ENCODE measurements at regions not wholly inside any gene's neighbourhood (a gene's known extent, or its start where the extent isn't known, plus 50 kb on each side); places are given as distances from the start of the nearest gene placed in this dataset.

- TF ChIP-seq ZNF217 (IDR thresholded peaks at IDR 0.05) (no peak), ASH2L (IDR thresholded peaks at IDR 0.05; ENCODE audit: borderline replicate concordance, low read depth) (no peak), MTA2 (IDR thresholded peaks at IDR 0.05; ENCODE audit: low read depth) (no peak), JUNB (IDR thresholded peaks at IDR 0.05) (no peak), NR2F1 (conservative IDR thresholded peaks at IDR 0.05) (no peak)
Measured at GRCh38 chr7:86972072-86972471, 87.4 kb downstream of the ELAPOR2 start (continued).

DNA sequence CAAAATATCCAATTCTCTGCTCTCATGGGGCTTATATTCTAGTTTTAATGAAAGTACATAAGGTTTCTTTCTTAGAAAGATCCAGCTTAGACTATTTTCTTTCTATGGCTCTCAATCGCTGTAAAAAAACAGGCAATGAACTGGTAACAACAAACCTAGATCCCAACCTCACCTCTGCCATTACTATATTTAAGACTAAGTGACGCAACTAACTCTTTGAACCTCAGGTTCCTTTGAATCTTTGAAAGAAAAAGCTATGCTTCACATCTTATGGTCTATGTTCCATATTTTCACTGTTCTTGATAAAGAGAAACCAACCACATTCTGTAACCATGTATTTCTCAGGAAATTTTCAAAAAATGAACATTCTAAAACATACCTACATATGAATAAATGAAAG lies 88.5 kb downstream of the ELAPOR2 start:
- SMC1A ChIA-PET (ENCODE audit: uncharacterized antibody, unreplicated experiment): no interaction called here
- H2AFZ ChIP-seq (ENCODE audit: control insufficient read depth, low read depth, low read length): no peak overlapping the region
- intact Hi-C loops (cut with micrococcal nuclease; ENCODE audit: unreplicated experiment) (no loop called here), in situ Hi-C loops (cut with MboI) (no loop called here)
- no peak overlapping the region for H3K9ac ChIP-seq (ENCODE audit: control insufficient read depth, insufficient read depth, low read length)
- BruUV-seq (replicated peaks): no TSS peak
- DNase-seq (ENCODE audit: low read depth, low spot score) (no peak), FAIRE-seq (no peak), ATAC-seq (no peak)
- POLR2A ChIA-PET: no interaction called here
- H3K36me3 ChIP-seq (ENCODE audit: control insufficient read depth in 2 of 2, insufficient read depth in 2 of 2, low read length in 1 of 2): no peaks in the 10 kb centered on the region
- no peaks in the 10 kb centered on the region for H4K20me1 ChIP-seq (ENCODE audit: control insufficient read depth, insufficient read depth)
- CTCF ChIA-PET: no interaction called here
- no peak overlapping the region for H3K4me2 ChIP-seq (ENCODE audit: control insufficient read depth, insufficient read depth)
- H3K9me3 ChIP-seq (replicated peaks; ENCODE audit: control insufficient read depth, insufficient read depth, low read length): no peaks in the 10 kb centered on the region
- 93% methylated on average over 2 of the region's 2 CpGs for WGBS (ENCODE audit: insufficient coverage, insufficient replicate concordance, low lambda C conversion rate, missing lambda C conversion rate)
- H3K79me2 ChIP-seq (ENCODE audit: control insufficient read depth, insufficient read depth, low read length): no peaks in the 10 kb centered on the region
- no peaks in the 10 kb centered on the region for H3K27me3 ChIP-seq (replicated peaks in 1 of 2; ENCODE audit: control insufficient read depth in 2 of 2, insufficient read depth in 2 of 2, low read length in 1 of 2)
- H3K27ac ChIP-seq (ENCODE audit: control insufficient read depth, insufficient read depth): no peak overlapping the region
- RAD21 ChIA-PET (ENCODE audit: unreplicated experiment): no interaction called here
- peaks cover 6% of the 10 kb centered on the region for H3K4me1 ChIP-seq (ENCODE audit: control insufficient read depth, insufficient read depth, low read length)
- H3K4me3 ChIP-seq: no peak overlapping the region
- TF ChIP-seq IKZF2 (IDR thresholded peaks at IDR 0.05) (no peak), USF1 (IDR thresholded peaks at IDR 0.05; ENCODE audit: borderline replicate concordance, extremely low read length, insufficient read depth, low read depth, low read length) (no peak), POLR2AphosphoS2 (IDR thresholded peaks at IDR 0.05; ENCODE audit: low read depth, low read length) (no peak), ATF3 (IDR thresholded peaks at IDR 0.05; ENCODE audit: borderline replicate concordance, extremely low read depth, low read depth, low read length) (no peak), TAF1 (IDR thresholded peaks at IDR 0.05; ENCODE audit: borderline replicate concordance, low read depth, low read length) (no peak), TBL1XR1 (IDR thresholded peaks at IDR 0.05; ENCODE audit: low read depth, low read length) (no peak), NFYA (IDR thresholded peaks at IDR 0.05; ENCODE audit: borderline replicate concordance, low read depth, low read length) (no peak), E4F1 (IDR thresholded peaks at IDR 0.05; ENCODE audit: borderline replicate concordance, partially characterized antibody) (no peak), CBX5 (IDR thresholded peaks at IDR 0.05; ENCODE audit: low read depth) (no peak), ZBED1 (IDR thresholded peaks at IDR 0.05; ENCODE audit: borderline replicate concordance) (no peak), IKZF1 (conservative IDR thresholded peaks at IDR 0.05) (no peak)
- TF ChIP-seq, protein P1, sequence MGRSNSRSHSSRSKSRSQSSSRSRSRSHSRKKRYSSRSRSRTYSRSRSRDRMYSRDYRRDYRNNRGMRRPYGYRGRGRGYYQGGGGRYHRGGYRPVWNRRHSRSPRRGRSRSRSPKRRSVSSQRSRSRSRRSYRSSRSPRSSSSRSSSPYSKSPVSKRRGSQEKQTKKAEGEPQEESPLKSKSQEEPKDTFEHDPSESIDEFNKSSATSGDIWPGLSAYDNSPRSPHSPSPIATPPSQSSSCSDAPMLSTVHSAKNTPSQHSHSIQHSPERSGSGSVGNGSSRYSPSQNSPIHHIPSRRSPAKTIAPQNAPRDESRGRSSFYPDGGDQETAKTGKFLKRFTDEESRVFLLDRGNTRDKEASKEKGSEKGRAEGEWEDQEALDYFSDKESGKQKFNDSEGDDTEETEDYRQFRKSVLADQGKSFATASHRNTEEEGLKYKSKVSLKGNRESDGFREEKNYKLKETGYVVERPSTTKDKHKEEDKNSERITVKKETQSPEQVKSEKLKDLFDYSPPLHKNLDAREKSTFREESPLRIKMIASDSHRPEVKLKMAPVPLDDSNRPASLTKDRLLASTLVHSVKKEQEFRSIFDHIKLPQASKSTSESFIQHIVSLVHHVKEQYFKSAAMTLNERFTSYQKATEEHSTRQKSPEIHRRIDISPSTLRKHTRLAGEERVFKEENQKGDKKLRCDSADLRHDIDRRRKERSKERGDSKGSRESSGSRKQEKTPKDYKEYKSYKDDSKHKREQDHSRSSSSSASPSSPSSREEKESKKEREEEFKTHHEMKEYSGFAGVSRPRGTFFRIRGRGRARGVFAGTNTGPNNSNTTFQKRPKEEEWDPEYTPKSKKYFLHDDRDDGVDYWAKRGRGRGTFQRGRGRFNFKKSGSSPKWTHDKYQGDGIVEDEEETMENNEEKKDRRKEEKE (IDR thresholded peaks at IDR 0.05): no peak
